Smooth muscle cell (in vitro differentiated cells): ENCODE measurements at regions not wholly inside any gene's neighbourhood (a gene's known extent, or its start where the extent isn't known, plus 50 kb on each side); places are given as distances from the start of the nearest gene placed in this dataset.
"Not testable (repeated sequence)": the region's sequence is repeated elsewhere in the genome, so short reads cannot be mapped to it uniquely, and the experiment has no call there.

Experiments used
- DNase-seq: peaks from one replicate; lab custom pipeline; 2025; ENCODE audit not compliant: unreplicated experiment; lab: John Stamatoyannopoulos, UW
- H2AFZ ChIP-seq: fragments of 200-600 bp; sonication (generic); 2 replicates; pipeline ENCODE4 v1.6.0; 2016; ENCODE audit warnings: antibody characterized with exemption, low read depth, mild to moderate bottlenecking
- H3F3A ChIP-seq: fragments of 200-600 bp; sonication (generic); 2 replicates; pipeline ENCODE4 v1.6.0; 2017; ENCODE audit warnings: antibody characterized with exemption, low read depth
- H3K27ac ChIP-seq: fragments of 200-600 bp; sonication (generic); 2 replicates; pipeline ENCODE4 v1.5.1; 2016; ENCODE audit warnings: low read depth, mild to moderate bottlenecking
- H3K27me3 ChIP-seq: fragments of 200-600 bp; sonication (generic); 2 replicates; pipeline ENCODE4 v1.6.1; 2016; ENCODE audit warnings: low read depth, mild to moderate bottlenecking
- H3K36me3 ChIP-seq: fragments of 200-600 bp; sonication (generic); 2 replicates; pipeline ENCODE4 v1.5.1; 2016; ENCODE audit warnings: low read depth
- H3K4me1 ChIP-seq: fragments of 200-600 bp; sonication (generic); 2 replicates; pipeline ENCODE4 v1.5.1; 2016; ENCODE audit warnings: low read depth
- H3K4me2 ChIP-seq: fragments of 200-600 bp; sonication (generic); 2 replicates; pipeline ENCODE4 v1.6.0; 2016; ENCODE audit warnings: mild to moderate bottlenecking
- H3K4me3 ChIP-seq: fragments of 200-600 bp; sonication (generic); 2 replicates; pipeline ENCODE4 v1.5.1; 2016; ENCODE audit warnings: mild to moderate bottlenecking
- H3K79me2 ChIP-seq: fragments of 200-600 bp; sonication (generic); 2 replicates; pipeline ENCODE4 v1.6.0; 2016; ENCODE audit warnings: low read depth, mild to moderate bottlenecking
- H3K9ac ChIP-seq: fragments of 200-600 bp; sonication (generic); 2 replicates; pipeline ENCODE4 v1.6.0; 2016; ENCODE audit warnings: low read depth
- H3K9me3 ChIP-seq: fragments of 200-600 bp; sonication (generic); replicated peaks from 2 replicates; pipeline ENCODE4 v1.5.1; 2016; ENCODE audit warnings: low read depth
- H4K20me1 ChIP-seq: fragments of 200-600 bp; sonication (generic); 2 replicates; pipeline ENCODE4 v1.6.0; 2016; ENCODE audit warnings: low read depth
- CTCF ChIP-seq: fragments of 200-600 bp; sonication (generic); IDR thresholded peaks from 2 replicates; pipeline ENCODE4 v1.5.1; 2017; ENCODE audit warnings: borderline replicate concordance, mild to moderate bottlenecking, antibody characterized with exemption; ENCODE audit not compliant: insufficient read depth, poor library complexity, severe bottlenecking
- WGBS: methylation state at CpG from one replicate; pipeline ENCODE4 v1.1.7; 2016; ENCODE audit warnings: low lambda C conversion rate; 5-methylcytosine and 5-hydroxymethylcytosine counted together

DNA sequence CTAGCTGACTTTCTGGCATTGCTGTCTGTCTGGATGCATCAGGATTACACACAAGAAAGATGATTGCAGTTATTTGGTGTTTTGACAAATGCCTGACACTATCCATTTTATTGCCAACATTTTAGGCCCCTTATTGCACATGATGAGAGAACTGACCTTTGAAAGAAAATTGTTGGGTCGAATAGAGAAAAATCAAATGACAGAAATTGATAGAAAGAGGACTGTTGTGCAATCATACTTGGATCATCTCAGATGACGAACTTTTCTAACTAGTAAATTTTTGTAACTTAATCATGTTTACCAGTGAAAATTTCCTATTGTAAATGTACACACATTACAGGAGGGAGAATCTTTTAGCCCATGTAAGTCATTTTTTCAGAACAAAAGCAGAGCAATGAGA is 251.5 kb upstream of the USP15 start:
- no peaks in the 10 kb centered on the region for H4K20me1 ChIP-seq
- no peaks in the 10 kb centered on the region for H3K79me2 ChIP-seq
- no peaks in the 10 kb centered on the region for H3F3A ChIP-seq
- no peaks in the 10 kb centered on the region for H3K4me1 ChIP-seq
- H3K27me3 ChIP-seq = no peaks in the 10 kb centered on the region
- no peak for TF ChIP-seq CTCF
- H3K4me2 ChIP-seq = no peak overlapping the region
- 81% methylated on average over 2 of the region's 2 CpGs for WGBS
- H3K9ac ChIP-seq = no peak overlapping the region
- H3K9me3 ChIP-seq = no peaks in the 10 kb centered on the region
- no peak overlapping the region for H2AFZ ChIP-seq
- H3K4me3 ChIP-seq = no peak overlapping the region
- H3K36me3 ChIP-seq = no peaks in the 10 kb centered on the region
- no peak overlapping the region for H3K27ac ChIP-seq
- DNase-seq = no peak

DNA sequence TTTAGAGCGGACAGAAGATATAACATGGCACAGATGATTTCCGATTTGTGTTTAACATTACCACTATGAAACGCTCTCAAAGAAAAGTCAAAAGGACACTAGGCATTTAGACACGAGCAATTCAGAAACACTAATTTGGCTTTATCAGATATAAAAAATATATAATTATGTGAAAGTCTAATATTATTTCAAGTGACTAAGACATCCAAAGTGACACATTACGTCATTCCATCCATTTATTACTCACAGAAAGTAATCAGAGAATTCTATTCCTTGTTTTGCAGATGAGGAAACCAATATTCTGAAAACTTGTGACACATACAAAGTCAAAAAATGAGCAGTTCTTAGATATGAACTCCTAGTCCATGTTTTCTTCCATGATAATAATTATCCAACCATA is 250.8 kb upstream of the USP15 start:
- Histone ChIP-seq H3K4me3 (no peak overlapping the region), H3K79me2 (no peaks in the 10 kb centered on the region), H3K27me3 (no peaks in the 10 kb centered on the region), H4K20me1 (no peaks in the 10 kb centered on the region), H3K4me2 (no peak overlapping the region), H3F3A (no peaks in the 10 kb centered on the region), H3K9me3 (no peaks in the 10 kb centered on the region), H3K36me3 (no peaks in the 10 kb centered on the region), H3K27ac (no peak overlapping the region), H2AFZ (no peak overlapping the region), H3K4me1 (no peaks in the 10 kb centered on the region), H3K9ac (no peak overlapping the region)
- WGBS = 93% methylated on average over 5 of the region's 5 CpGs
- no peak for DNase-seq
- no peak for TF ChIP-seq CTCF

GRCh38 chr12:62010331-62010906 is 249.8 kb upstream of the USP15 start:
- H3F3A ChIP-seq, H3K79me2 ChIP-seq, DNase-seq, H3K9ac ChIP-seq, H3K36me3 ChIP-seq, H4K20me1 ChIP-seq, H3K27me3 ChIP-seq, H2AFZ ChIP-seq, H3K4me1 ChIP-seq, H3K9me3 ChIP-seq, H3K27ac ChIP-seq, H3K4me3 ChIP-seq, H3K4me2 ChIP-seq: not testable (repeated sequence)
- 97% methylated on average over 23 of the region's 32 CpGs for WGBS

DNA sequence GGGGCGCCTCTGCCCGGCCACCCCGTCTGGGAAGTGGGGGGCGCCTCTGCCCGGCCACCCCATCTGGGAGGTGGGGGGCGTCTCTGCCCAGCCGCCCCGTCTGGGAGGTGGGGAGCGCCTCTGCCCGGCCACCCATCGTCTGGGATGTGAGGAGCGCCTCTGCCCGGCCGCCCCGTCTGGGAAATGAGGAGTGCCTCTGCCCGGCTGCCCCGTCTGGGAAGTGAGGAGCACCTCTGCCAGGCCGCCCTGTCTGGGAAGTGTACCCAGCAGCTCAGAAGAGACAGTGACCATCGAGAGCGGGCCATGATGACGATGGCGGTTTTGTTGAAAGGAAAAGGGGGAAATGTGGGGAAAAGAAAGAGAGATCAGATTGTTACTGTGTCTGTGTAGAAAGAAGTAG is 249.2 kb upstream of the USP15 start:
- not testable (repeated sequence) for H2AFZ ChIP-seq, H3F3A ChIP-seq, H4K20me1 ChIP-seq, H3K27me3 ChIP-seq, H3K4me1 ChIP-seq, H3K9ac ChIP-seq, H3K4me3 ChIP-seq, H3K4me2 ChIP-seq, H3K79me2 ChIP-seq, H3K36me3 ChIP-seq, H3K27ac ChIP-seq, DNase-seq, H3K9me3 ChIP-seq
- WGBS = 90% methylated on average over 19 of the region's 22 CpGs

DNA sequence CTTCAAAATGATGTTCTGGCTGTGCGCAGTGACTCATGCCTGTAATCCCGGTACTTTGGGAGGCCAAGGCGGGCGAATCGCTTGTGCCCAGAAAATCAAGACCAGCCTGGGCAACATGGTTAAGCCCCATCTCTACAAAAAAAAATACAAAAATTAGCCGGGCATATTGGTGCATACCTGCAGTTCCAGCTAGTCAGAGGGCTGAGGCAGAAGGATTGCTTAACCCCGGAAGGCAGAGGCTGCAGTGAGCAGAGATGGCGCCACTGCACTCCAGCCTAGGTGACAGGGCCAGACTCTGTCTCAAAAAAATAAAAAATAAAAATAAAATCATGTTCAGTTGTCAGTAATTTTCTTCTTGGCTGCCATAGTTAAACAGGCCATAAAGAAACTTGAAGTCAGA is 245.9 kb upstream of the USP15 start:
- no peak overlapping the region for H2AFZ ChIP-seq
- WGBS = 94% methylated on average over 8 of the region's 8 CpGs
- H3K27ac ChIP-seq = no peak overlapping the region
- no peak overlapping the region for H3K9ac ChIP-seq
- no peaks in the 10 kb centered on the region for H3K9me3 ChIP-seq
- no peak overlapping the region for H3K4me2 ChIP-seq
- no peaks in the 10 kb centered on the region for H3K27me3 ChIP-seq
- H3F3A ChIP-seq = no peaks in the 10 kb centered on the region
- DNase-seq = no peak
- no peaks in the 10 kb centered on the region for H3K79me2 ChIP-seq
- no peaks in the 10 kb centered on the region for H3K36me3 ChIP-seq
- no peaks in the 10 kb centered on the region for H3K4me1 ChIP-seq
- no peak for TF ChIP-seq CTCF
- H3K4me3 ChIP-seq = no peak overlapping the region
- no peaks in the 10 kb centered on the region for H4K20me1 ChIP-seq
